Naive thymus-derived CD4-positive, alpha-beta T cell (primary cell): ENCODE measurements at regions not wholly inside any gene's neighbourhood (a gene's known extent, or its start where the extent isn't known, plus 50 kb on each side); places are given as distances from the start of the nearest gene placed in this dataset.

Experiments
- ATAC-seq: fragments of 150-1000 bp; cut with Tn5 transposase; 2 replicates; pipeline ENCODE4 v1.10.0; 2021; ENCODE audit warnings: mild to moderate bottlenecking, moderate library complexity
- CTCF ChIA-PET: fragments of 350-600 bp; sonication (Branson Sonifier 250); formaldehyde crosslinking; loops from one replicate; lab custom pipeline; 2021; ENCODE audit warnings: antibody characterized with exemption; lab: Charles Lee
- POLR2A ChIA-PET: fragments of 350-600 bp; sonication (Branson Sonifier 250); formaldehyde crosslinking; loops from one replicate; lab custom pipeline; 2021; ENCODE audit warnings: antibody characterized with exemption, inconsistent platforms; lab: Charles Lee
- DNase-seq, 9 donors: peaks; one replicate each; pipeline versions ENCODE4 v3.0.0 to v3.0.0-alpha.2; 2020 to 2022; ENCODE audit warnings: mixed read lengths in 1 of 9
- H3K27ac ChIP-seq: one replicate; pipeline ENCODE4 v1.7.0; 2013; ENCODE audit warnings: mild to moderate bottlenecking, low read depth, low read length, moderate library complexity
- H3K27me3 ChIP-seq, 2 donors: one replicate each; pipeline ENCODE4 v1.7.0; 2013; ENCODE audit warnings: low read length in 2 of 2, mild to moderate bottlenecking in 2 of 2, moderate library complexity in 2 of 2; ENCODE audit not compliant: control insufficient read depth in 2 of 2, insufficient read depth in 2 of 2
- H3K36me3 ChIP-seq, 3 experiments: 1 replicate in 2 of 3; 2 replicates in 1 of 3; pipeline ENCODE4 v1.7.0; 2013; ENCODE audit warnings: low read length in 3 of 3, mild to moderate bottlenecking in 3 of 3, moderate library complexity in 1 of 3; ENCODE audit not compliant: insufficient read depth in 3 of 3, control insufficient read depth in 2 of 3
- H3K4me1 ChIP-seq, 2 donors: one replicate each; pipeline ENCODE4 v1.7.0; 2013; ENCODE audit warnings: low read length in 2 of 2, mild to moderate bottlenecking in 2 of 2, moderate library complexity in 1 of 2; ENCODE audit not compliant: control insufficient read depth in 2 of 2, insufficient read depth in 2 of 2
- H3K4me3 ChIP-seq: 2 replicates; pipeline ENCODE4 v1.7.0; 2013; ENCODE audit warnings: mild to moderate bottlenecking, low read length
- H3K9me3 ChIP-seq, 3 experiments: 1 replicate in 2 of 3; 2 replicates in 1 of 3; pipeline ENCODE4 v1.7.0; 2013; ENCODE audit warnings: low read length in 3 of 3; ENCODE audit not compliant: control insufficient read depth in 2 of 3
- H3K27ac Mint-ChIP-seq, 9 donors: one replicate each; pipeline ENCODE4 v1.8.0; 2020 to 2022; ENCODE audit warnings: mixed read lengths in 9 of 9, mild to moderate bottlenecking in 8 of 9, moderate library complexity in 5 of 9, inconsistent platforms in 2 of 9
- H3K27me3 Mint-ChIP-seq, 5 donors: one replicate each; pipeline ENCODE4 v1.8.0; 2021 to 2022; ENCODE audit warnings: mixed read lengths in 5 of 5, mild to moderate bottlenecking in 1 of 5
- H3K36me3 Mint-ChIP-seq, 5 donors: one replicate each; pipeline ENCODE4 v1.8.0; 2020 to 2022; ENCODE audit warnings: mixed read lengths in 5 of 5, mild to moderate bottlenecking in 3 of 5, inconsistent platforms in 1 of 5
- H3K4me1 Mint-ChIP-seq, 7 donors: one replicate each; pipeline ENCODE4 v1.8.0; 2020 to 2022; ENCODE audit warnings: mixed read lengths in 7 of 7, mild to moderate bottlenecking in 3 of 7, inconsistent platforms in 1 of 7
- H3K4me3 Mint-ChIP-seq, 10 donors: one replicate each; pipeline ENCODE4 v1.8.0; 2020 to 2022; ENCODE audit warnings: mild to moderate bottlenecking in 10 of 10, mixed read lengths in 10 of 10, moderate library complexity in 6 of 10, inconsistent platforms in 2 of 10
- H3K9me3 Mint-ChIP-seq, 11 donors: one replicate each; pipeline ENCODE4 v1.8.0; 2020 to 2022; ENCODE audit warnings: mixed read lengths in 11 of 11, mild to moderate bottlenecking in 4 of 11, inconsistent platforms in 1 of 11, moderate library complexity in 1 of 11
- intact Hi-C, 2 donors: fragments of 100-400 bp; cut with micrococcal nuclease; formaldehyde crosslinking; loops; one replicate each; pipeline ENCODE4 v1.15.1; 2023

DNA sequence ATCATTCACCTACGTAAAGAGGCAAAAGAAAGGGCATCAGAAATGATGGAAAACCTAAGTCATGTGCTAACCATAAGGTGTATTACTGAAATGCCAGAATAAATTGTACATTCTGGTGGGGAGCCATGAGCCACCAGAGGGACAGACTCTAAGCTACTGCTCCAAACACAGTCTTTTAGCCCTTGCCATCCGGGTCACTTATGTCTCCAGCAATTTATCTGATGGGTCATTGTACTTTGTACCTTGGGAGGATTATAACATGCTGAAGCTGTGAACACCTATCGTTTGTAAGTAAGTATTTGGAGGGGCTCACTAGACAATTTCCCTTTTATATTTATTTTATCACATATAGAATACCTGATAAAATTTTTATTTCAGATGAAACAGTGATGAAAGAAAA is 495.1 kb downstream of the KIF4B start:
- ATAC-seq (no peak), DNase-seq (no peak)
- Mint-ChIP-seq H3K4me1 (no peaks in the 10 kb centered on the region), H3K36me3 (no peaks in the 10 kb centered on the region), H3K9me3 (peaks cover 0 to 13% (median 0%) of the 10 kb centered on the region in 11 donors), H3K27me3 (peaks cover 0 to 10% (median 0%) of the 10 kb centered on the region in 5 donors), H3K27ac (no peak overlapping the region), H3K4me3 (no peak overlapping the region)
- Histone ChIP-seq H3K9me3 (no peaks in the 10 kb centered on the region), H3K27ac (no peak overlapping the region), H3K4me1 (no peaks in the 10 kb centered on the region), H3K4me3 (no peak overlapping the region), H3K36me3 (no peaks in the 10 kb centered on the region), H3K27me3 (no peaks in the 10 kb centered on the region)
- ChIA-PET POLR2A (no interaction called here), CTCF (no interaction called here)
- intact Hi-C loops: no loop called here

DNA sequence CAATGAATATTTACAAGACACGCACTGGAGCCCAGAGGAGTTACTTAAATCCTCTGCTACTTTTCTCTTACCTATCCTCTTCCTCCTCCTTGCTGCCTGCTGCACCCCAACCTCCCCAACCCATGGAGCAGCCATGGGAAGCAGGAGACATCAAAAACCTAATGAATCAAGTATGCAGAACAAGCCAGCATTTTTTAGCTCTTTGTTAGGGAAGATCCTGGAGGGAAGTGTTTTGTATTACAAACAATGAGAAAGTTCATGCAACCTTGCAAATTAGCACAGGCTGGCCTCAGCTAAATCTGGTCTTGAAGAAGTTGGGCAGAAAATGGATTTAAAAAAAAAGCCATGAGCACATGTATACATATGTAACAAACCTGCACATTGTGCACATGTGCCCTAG is 498.8 kb downstream of the KIF4B start:
- Mint-ChIP-seq H3K4me1 (no peaks in the 10 kb centered on the region), H3K9me3 (peaks cover 0 to 13% (median 0%) of the 10 kb centered on the region in 11 donors), H3K36me3 (no peaks in the 10 kb centered on the region), H3K4me3 (no peak overlapping the region), H3K27me3 (peaks cover 0 to 14% (median 4%) of the 10 kb centered on the region in 5 donors), H3K27ac (no peak overlapping the region)
- Histone ChIP-seq H3K27ac (no peak overlapping the region), H3K9me3 (no peaks in the 10 kb centered on the region), H3K4me1 (no peaks in the 10 kb centered on the region), H3K36me3 (no peaks in the 10 kb centered on the region), H3K27me3 (no peaks in the 10 kb centered on the region), H3K4me3 (no peak overlapping the region)
- no peak for DNase-seq
- POLR2A ChIA-PET: no interaction called here
- CTCF ChIA-PET: no interaction called here
- intact Hi-C loops: no loop called here
- ATAC-seq: no peak

DNA sequence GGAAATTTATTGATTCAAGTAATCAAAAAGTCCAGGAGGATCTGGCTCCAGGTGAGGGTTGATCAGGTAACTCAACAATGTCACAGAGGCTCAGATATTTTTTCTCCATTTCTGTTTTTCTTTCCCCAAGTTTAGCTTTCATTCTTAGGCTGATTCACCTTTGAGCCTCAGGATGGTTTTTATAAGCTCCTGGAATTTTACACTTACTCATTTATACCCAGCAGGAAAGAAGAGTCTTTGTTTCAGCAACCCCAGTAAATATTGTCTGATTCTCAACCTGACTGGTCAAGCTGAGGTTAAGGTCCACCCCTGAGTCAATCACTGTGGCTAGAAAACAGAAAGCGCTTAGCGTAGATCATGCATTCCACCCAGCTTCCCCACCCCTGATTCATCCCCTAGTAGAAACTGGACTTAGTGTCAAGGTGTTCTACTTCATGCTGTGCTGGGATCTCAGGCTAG is 500.6 kb downstream of the KIF4B start:
- H3K4me3 ChIP-seq: no peak overlapping the region
- ChIA-PET CTCF (no interaction called here), POLR2A (no interaction called here)
- intact Hi-C loops: no loop called here
- H3K36me3 ChIP-seq: no peaks in the 10 kb centered on the region
- no peaks in the 10 kb centered on the region for H3K9me3 ChIP-seq
- Mint-ChIP-seq H3K9me3 (peaks cover 0 to 17% (median 0%) of the 10 kb centered on the region in 11 donors), H3K36me3 (no peaks in the 10 kb centered on the region), H3K27me3 (peaks cover 0 to 14% (median 4%) of the 10 kb centered on the region in 5 donors), H3K4me1 (no peaks in the 10 kb centered on the region), H3K27ac (no peak overlapping the region), H3K4me3 (no peak overlapping the region)
- ATAC-seq (no peak), DNase-seq (no peak)
- H3K4me1 ChIP-seq: no peaks in the 10 kb centered on the region
- no peak overlapping the region for H3K27ac ChIP-seq
- no peaks in the 10 kb centered on the region for H3K27me3 ChIP-seq

DNA sequence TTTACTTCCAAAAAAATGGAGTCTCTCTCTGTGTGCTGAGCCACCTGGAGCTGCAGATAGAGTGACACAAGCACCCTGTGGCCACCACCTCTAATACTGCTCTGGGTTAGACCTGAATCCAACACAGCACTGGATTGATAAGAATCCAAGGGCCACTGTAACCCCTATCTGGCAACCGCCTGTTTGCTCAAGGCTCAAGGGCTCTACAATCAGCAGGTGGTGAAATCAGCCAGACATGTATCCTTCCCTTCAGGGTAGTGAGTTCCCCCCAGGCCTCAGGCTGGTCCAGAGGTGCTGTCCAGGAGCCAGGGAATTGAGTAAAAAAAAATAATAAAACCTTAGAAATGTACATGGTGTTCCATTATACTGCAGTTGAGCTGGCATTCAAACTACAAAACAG is 509.0 kb downstream of the KIF4B start:
- Histone ChIP-seq H3K27ac (no peak overlapping the region), H3K9me3 (no peaks in the 10 kb centered on the region), H3K4me3 (no peak overlapping the region), H3K4me1 (no peaks in the 10 kb centered on the region), H3K36me3 (no peaks in the 10 kb centered on the region), H3K27me3 (no peaks in the 10 kb centered on the region)
- Mint-ChIP-seq H3K4me3 (no peak overlapping the region), H3K27me3 (peaks cover 0 to 21% (median 0%) of the 10 kb centered on the region in 5 donors), H3K9me3 (peaks cover 0 to 15% (median 1%) of the 10 kb centered on the region in 11 donors), H3K4me1 (no peaks in the 10 kb centered on the region), H3K27ac (no peak overlapping the region), H3K36me3 (no peaks in the 10 kb centered on the region)
- ATAC-seq (no peak), DNase-seq (no peak)
- intact Hi-C loops: no loop called here
- CTCF ChIA-PET: no interaction called here
- POLR2A ChIA-PET: no interaction called here

DNA sequence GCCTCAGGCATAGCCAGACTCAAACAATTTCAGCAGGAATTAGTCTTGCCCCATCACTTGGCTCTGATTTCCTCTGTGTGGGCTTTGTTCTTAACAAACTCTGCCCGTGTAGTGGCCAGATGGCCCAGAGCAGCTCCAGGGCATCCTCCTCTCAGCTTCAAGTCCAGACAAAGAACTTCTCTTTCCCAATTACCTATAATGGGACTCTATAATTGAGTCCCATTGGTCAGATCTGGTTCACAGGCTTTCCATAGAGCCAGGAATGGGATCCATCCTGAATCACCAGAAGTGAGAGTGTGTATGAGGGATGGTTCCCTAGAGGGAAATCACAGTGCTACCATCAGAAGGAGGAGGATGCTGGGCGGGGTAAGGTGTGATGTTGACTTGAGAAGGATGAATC is 515.8 kb downstream of the KIF4B start:
- CTCF ChIA-PET: no interaction called here
- H3K4me3 ChIP-seq: no peak overlapping the region
- DNase-seq (no peak), ATAC-seq (no peak)
- no peaks in the 10 kb centered on the region for H3K4me1 ChIP-seq
- no peaks in the 10 kb centered on the region for H3K36me3 ChIP-seq
- H3K4me3 Mint-ChIP-seq: no peak overlapping the region
- intact Hi-C loops: no loop called here
- peaks cover 0 to 3% (median 0%) of the 10 kb centered on the region in 11 donors for H3K9me3 Mint-ChIP-seq
- H3K27me3 Mint-ChIP-seq: peaks cover 0 to 9% (median 0%) of the 10 kb centered on the region in 5 donors
- POLR2A ChIA-PET: no interaction called here
- no peaks in the 10 kb centered on the region for H3K36me3 Mint-ChIP-seq
- no peaks in the 10 kb centered on the region for H3K27me3 ChIP-seq
- H3K9me3 ChIP-seq: no peaks in the 10 kb centered on the region
- H3K4me1 Mint-ChIP-seq: no peaks in the 10 kb centered on the region
- no peak overlapping the region for H3K27ac Mint-ChIP-seq
- H3K27ac ChIP-seq: no peak overlapping the region

DNA sequence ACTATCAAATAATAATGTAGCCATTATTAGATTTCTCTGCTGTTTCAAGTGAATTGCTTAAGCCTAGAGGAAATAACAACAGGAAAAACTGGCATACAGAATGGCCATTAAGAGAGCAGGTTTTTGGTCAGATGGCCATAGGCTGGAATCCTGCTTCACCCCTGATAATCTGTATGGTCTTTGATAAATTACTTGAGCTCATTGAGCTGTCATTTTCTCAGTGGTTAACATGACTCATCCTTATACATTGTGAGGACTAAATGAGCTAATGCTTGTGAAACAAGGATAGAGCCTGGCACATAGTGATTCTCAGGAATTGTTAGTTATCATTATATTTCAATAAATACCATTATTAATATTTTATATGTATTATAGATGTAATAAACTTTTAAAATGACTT is 516.5 kb downstream of the KIF4B start:
- intact Hi-C loops: no loop called here
- CTCF ChIA-PET: no interaction called here
- DNase-seq (no peak), ATAC-seq (no peak)
- H3K4me1 ChIP-seq: no peaks in the 10 kb centered on the region
- H3K36me3 ChIP-seq: no peaks in the 10 kb centered on the region
- no peak overlapping the region for H3K4me3 Mint-ChIP-seq
- H3K27me3 ChIP-seq: no peaks in the 10 kb centered on the region
- POLR2A ChIA-PET: no interaction called here
- no peak overlapping the region for H3K27ac Mint-ChIP-seq
- no peak overlapping the region for H3K4me3 ChIP-seq
- peaks cover 0 to 5% (median 0%) of the 10 kb centered on the region in 5 donors for H3K27me3 Mint-ChIP-seq
- no peaks in the 10 kb centered on the region for H3K9me3 ChIP-seq
- H3K9me3 Mint-ChIP-seq: peaks cover 0 to 3% (median 0%) of the 10 kb centered on the region in 11 donors
- no peak overlapping the region for H3K27ac ChIP-seq
- no peaks in the 10 kb centered on the region for H3K4me1 Mint-ChIP-seq
- no peaks in the 10 kb centered on the region for H3K36me3 Mint-ChIP-seq

DNA sequence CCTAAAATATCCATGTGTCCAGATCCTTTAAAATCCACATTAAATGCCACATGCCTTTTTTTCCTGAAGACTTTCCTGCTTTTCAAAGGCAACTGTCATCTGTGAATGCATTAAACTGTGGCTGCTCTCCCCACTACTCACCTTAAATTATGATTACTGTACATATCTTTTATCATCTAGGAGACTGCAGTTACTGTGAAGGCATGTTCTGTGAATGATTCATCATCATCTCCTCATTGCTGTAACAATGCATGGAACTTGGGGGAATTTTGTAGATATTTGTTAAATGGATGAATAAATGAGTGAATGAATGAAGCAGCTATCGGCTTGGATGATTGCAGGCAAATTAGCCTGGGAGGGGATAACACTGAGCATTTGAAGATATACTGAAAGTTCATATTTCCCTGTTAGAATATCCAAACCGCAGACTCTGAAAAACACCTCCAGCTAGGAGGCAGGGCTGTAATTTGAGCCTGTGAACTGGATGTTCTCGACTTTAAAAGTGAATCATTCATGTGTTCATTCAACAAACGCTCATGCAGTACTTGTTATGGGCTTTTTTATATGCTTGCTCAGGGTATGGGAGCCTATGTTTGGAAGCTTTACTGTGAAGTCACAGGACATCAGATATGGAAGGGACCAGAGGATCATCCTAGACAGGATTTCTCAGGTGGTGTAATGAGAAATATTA is 519.2 kb downstream of the KIF4B start:
- POLR2A ChIA-PET: no interaction called here
- ATAC-seq: no peak
- peaks cover 0 to 4% (median 0%) of the 10 kb centered on the region in 11 donors for H3K9me3 Mint-ChIP-seq
- CTCF ChIA-PET: no interaction called here
- H3K27ac Mint-ChIP-seq: no peak overlapping the region
- DNase-seq: no peak
- no peaks in the 10 kb centered on the region for H3K4me1 Mint-ChIP-seq
- H3K4me1 ChIP-seq: no peaks in the 10 kb centered on the region
- no peak overlapping the region for H3K27ac ChIP-seq
- H3K4me3 Mint-ChIP-seq: no peak overlapping the region
- no peaks in the 10 kb centered on the region for H3K9me3 ChIP-seq
- H3K27me3 Mint-ChIP-seq: peaks cover 0 to 4% (median 3%) of the 10 kb centered on the region in 5 donors
- H3K27me3 ChIP-seq: no peaks in the 10 kb centered on the region
- H3K36me3 ChIP-seq: no peaks in the 10 kb centered on the region
- no peaks in the 10 kb centered on the region for H3K36me3 Mint-ChIP-seq
- no peak overlapping the region for H3K4me3 ChIP-seq
- intact Hi-C loops: no loop called here
